ENCODE measurements at regions not wholly inside any gene's neighbourhood (a gene's known extent, or its start where the extent isn't known, plus 50 kb on each side); places are given as distances from the start of the nearest gene placed in this dataset.

- TF ChIP-seq POLR2A (IDR thresholded peaks at IDR 0.05; ENCODE audit: low read depth, low read length) (no peak), POLR2AphosphoS5 (IDR thresholded peaks at IDR 0.05; ENCODE audit: low read depth, low read length) (no peak), TAF1 (IDR thresholded peaks at IDR 0.05; ENCODE audit: borderline replicate concordance, low read depth, low read length) (no peak)
Observed at GRCh38 chr20:57082357-57082945, 184.0 kb downstream of the BMP7 start.
